Fibroblast of lung (primary cell): ENCODE measurements at regions not wholly inside any gene's neighbourhood (a gene's known extent, or its start where the extent isn't known, plus 50 kb on each side); places are given as distances from the start of the nearest gene placed in this dataset.

Experiments
- CTCF ChIP-seq, 2 donors: IDR thresholded peaks in 1 of 2; conservative IDR thresholded peaks in 1 of 2; 1 replicate in 1 of 2; 2 replicates in 1 of 2; pipeline ENCODE4 v1.5.1; 2011 to 2012; ENCODE audit warnings: low read length in 2 of 2, control low read depth in 1 of 2, inconsistent platforms in 1 of 2, low read depth in 1 of 2, mild to moderate bottlenecking in 1 of 2
- EZH2 ChIP-seq: IDR thresholded peaks from 2 replicates; pipeline ENCODE4 v1.5.1; 2012; ENCODE audit warnings: low read length, control low read depth, mild to moderate bottlenecking; ENCODE audit errors: missing control alignments

DNA sequence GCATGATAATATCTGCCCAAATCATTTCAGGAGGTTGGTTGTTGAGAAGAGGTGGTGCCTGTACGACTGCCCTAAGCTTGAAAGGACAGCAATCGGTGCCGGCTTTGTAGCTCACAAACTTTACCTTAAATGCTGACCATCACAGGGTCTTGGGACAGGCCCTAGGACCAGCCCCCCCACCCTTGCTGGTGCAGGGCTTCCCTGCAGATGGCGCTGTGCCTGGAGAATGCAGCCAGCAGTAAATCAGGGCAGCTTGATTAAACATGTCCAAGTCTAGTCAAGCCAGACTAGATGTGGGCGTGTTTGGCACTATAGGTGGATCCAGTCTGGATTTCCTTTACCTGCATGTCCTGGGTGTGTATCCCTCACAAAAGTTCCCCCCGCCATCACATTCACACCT is 135.5 kb upstream of the CRHR1 start:
- TF ChIP-seq CTCF (conservative IDR thresholded peaks at IDR 0.05 in 1 of 2, IDR thresholded peaks at IDR 0.05 in 1 of 2; ENCODE audit: low read depth in 1 of 2, low read length in 2 of 2), result no peak
- TF ChIP-seq EZH2, result no peak
